ENCODE measurements at regions not wholly inside any gene's neighbourhood (a gene's known extent, or its start where the extent isn't known, plus 50 kb on each side); places are given as distances from the start of the nearest gene placed in this dataset.

DNA sequence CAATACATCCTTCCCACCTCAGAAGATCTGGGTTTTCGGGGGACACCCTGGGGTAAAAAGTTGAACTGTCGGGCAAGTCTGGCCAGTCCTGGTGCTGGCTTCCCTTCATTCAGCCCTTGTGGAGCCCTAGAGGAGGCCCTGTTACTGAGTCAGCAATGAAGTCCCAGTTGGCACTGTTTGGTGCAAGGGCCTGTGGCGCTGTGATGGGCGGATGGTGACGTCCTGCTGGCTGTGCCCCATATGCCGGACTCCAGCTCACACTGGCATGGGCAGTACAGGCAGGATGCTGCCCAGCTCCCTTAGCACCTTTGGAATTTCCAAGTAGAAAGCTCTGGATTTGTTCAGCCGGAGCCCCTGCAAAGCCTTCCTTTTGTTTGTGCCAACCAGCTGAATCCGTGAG, 186.2 kb upstream of the PMEPA1 start:
- no peak for TF ChIP-seq POLR2AphosphoS5 (IDR thresholded peaks at IDR 0.05; ENCODE audit: low read depth, low read length)
- TF ChIP-seq POLR2A (IDR thresholded peaks at IDR 0.05; ENCODE audit: low read depth, low read length), result no peak
- no peak for TF ChIP-seq TAF1 (IDR thresholded peaks at IDR 0.05; ENCODE audit: low read depth, low read length)

Data from GM12891 (cell line).